Endothelial cell of umbilical vein (primary cell): ENCODE measurements at regions not wholly inside any gene's neighbourhood (a gene's known extent, or its start where the extent isn't known, plus 50 kb on each side); places are given as distances from the start of the nearest gene placed in this dataset.

ENCODE experiments used
- EZH2 ChIP-seq: IDR thresholded peaks from 2 replicates; pipeline ENCODE4 v1.6.1; 2012; ENCODE audit warnings: borderline replicate concordance, low read depth, mild to moderate bottlenecking, moderate library complexity, low read length, inconsistent platforms; ENCODE audit not compliant: severe bottlenecking
- FOS ChIP-seq: IDR thresholded peaks from 2 replicates; pipeline ENCODE4 v1.6.1; 2011; ENCODE audit warnings: mild to moderate bottlenecking, low read length, moderate library complexity, borderline replicate concordance; ENCODE audit not compliant: insufficient read depth
- POLR2A ChIP-seq: IDR thresholded peaks from 2 replicates; pipeline ENCODE4 v1.6.1; 2012; ENCODE audit warnings: low read depth, mild to moderate bottlenecking, control low read depth, low read length
- POLR2AphosphoS5 ChIP-seq: IDR thresholded peaks from 2 replicates; pipeline ENCODE4 v1.6.1; 2012; ENCODE audit warnings: low read depth, mild to moderate bottlenecking, control low read depth, low read length, moderate library complexity; ENCODE audit not compliant: insufficient read depth
- TF ChIP-seq, protein P1 (sequence below), 2 donors: IDR thresholded peaks; 1 replicate in 1 of 2; 2 replicates in 1 of 2; pipeline ENCODE4 v1.5.1; 2011; ENCODE audit warnings: low read length in 2 of 2, mild to moderate bottlenecking in 2 of 2, moderate library complexity in 2 of 2, control low read depth in 1 of 2, inconsistent platforms in 1 of 2, low read depth in 1 of 2; ENCODE audit not compliant: insufficient read depth in 1 of 2; ENCODE audit errors: extremely low read depth in 1 of 2

DNA sequence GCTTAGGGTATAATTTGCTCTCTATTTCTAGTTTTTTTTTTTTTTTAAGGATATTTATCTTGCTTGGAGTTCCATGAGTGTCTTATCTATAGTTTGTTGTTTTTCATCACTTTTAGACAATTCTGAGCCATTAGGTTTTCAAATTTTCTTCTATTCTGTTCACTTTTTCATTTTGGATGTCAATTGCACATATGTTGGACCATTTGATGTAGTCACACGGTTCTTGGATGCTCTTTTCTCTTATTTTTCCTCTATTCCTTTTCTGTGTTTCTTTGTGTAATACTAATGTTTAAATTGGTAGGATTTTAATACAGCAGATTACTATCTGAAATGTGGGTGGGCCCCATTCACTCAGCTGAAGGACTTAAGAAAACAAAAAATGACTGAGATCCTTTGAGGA is 292.6 kb downstream of the CALCRL start:
- TF ChIP-seq, protein P1, sequence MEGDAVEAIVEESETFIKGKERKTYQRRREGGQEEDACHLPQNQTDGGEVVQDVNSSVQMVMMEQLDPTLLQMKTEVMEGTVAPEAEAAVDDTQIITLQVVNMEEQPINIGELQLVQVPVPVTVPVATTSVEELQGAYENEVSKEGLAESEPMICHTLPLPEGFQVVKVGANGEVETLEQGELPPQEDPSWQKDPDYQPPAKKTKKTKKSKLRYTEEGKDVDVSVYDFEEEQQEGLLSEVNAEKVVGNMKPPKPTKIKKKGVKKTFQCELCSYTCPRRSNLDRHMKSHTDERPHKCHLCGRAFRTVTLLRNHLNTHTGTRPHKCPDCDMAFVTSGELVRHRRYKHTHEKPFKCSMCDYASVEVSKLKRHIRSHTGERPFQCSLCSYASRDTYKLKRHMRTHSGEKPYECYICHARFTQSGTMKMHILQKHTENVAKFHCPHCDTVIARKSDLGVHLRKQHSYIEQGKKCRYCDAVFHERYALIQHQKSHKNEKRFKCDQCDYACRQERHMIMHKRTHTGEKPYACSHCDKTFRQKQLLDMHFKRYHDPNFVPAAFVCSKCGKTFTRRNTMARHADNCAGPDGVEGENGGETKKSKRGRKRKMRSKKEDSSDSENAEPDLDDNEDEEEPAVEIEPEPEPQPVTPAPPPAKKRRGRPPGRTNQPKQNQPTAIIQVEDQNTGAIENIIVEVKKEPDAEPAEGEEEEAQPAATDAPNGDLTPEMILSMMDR (IDR thresholded peaks at IDR 0.05; ENCODE audit: extremely low read depth in 1 of 2, insufficient read depth in 1 of 2, low read depth in 1 of 2, low read length in 2 of 2): no peak
- TF ChIP-seq POLR2A (no peak), POLR2AphosphoS5 (no peak), EZH2 (no peak), FOS (no peak)
